ENCODE measurements at regions not wholly inside any gene's neighbourhood (a gene's known extent, or its start where the extent isn't known, plus 50 kb on each side); places are given as distances from the start of the nearest gene placed in this dataset.
"Not testable (repeated sequence)": the region's sequence is repeated elsewhere in the genome, so short reads cannot be mapped to it uniquely, and the experiment has no call there.

GRCh38 chr1:14320518-14320917 lies 278.0 kb upstream of the KAZN start:
- no peak for DNase-seq

- no peak for DNase-seq
Observed at GRCh38 chr1:14320986-14321385, 277.5 kb upstream of the KAZN start.

- no peak for DNase-seq
Observed at GRCh38 chr1:14321422-14321821, 277.1 kb upstream of the KAZN start.

GRCh38 chr1:14323568-14324247 lies 274.8 kb upstream of the KAZN start:
- no peak for DNase-seq

DNA sequence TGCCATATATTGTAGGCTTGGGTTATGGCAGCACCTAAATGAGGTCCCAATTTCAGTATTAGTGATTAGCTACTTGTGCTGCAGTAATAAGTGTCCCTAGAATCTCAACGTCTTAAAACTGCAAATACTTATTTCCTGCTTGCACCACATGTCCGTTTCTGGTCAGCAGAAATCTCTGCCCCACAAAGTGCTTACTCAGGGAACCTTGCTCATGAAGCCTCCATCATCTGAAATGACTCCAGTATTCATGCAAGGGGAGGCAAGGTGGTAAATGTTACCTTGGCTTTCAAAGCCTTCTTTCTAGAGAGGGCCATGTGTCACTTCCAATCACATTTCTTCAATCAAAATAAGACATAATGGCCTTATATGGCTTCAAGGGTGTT lies 274.2 kb upstream of the KAZN start:
- no peak for DNase-seq

DNA sequence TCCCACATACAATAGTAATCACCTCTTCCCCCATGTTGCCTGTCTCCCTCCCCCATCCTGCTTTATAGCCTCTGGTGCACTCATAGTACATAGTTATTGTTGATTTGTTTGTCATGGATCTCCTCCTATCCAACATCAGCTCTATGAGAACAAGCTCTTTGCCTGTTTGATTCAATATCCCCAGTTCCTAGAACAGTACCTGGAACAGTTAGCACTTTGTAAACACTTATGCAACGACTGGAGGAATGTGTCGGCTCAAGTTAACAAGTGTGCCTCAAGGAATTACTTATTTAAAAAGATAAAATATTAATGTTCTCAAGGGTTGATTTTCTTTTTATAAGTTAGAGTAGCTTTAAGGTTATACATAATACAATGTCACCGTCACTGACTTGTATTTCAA lies 271.6 kb upstream of the KAZN start:
- DNase-seq: no peak

GRCh38 chr1:14328685-14329084 lies 269.8 kb upstream of the KAZN start:
- DNase-seq: no peak

DNA sequence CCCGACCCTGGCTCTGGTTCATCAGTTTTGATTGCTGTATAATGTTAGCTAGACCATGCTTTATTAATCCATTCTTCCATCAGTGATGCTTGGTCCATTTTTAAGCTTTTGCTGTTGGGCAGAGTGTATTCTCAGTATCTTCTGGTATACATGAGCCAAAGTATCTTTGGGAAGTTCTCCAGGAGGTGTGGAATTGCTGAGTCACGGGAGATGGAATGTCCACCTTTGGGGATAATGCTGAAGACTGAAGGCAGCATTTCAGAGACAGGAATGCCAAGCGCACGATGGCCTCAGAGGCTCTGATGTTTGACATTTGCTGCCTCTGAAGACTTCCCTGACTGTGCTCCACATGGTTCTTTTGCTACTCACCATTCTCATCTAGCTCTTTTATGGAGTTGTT lies 266.3 kb upstream of the KAZN start:
- DNase-seq: no peak

GRCh38 chr1:14334336-14335176 lies 263.9 kb upstream of the KAZN start:
- DNase-seq: no peak

GRCh38 chr1:14338509-14338908 lies 260.0 kb upstream of the KAZN start:
- no peak for DNase-seq

GRCh38 chr1:14339288-14339687 lies 259.2 kb upstream of the KAZN start:
- DNase-seq: no peak

DNA sequence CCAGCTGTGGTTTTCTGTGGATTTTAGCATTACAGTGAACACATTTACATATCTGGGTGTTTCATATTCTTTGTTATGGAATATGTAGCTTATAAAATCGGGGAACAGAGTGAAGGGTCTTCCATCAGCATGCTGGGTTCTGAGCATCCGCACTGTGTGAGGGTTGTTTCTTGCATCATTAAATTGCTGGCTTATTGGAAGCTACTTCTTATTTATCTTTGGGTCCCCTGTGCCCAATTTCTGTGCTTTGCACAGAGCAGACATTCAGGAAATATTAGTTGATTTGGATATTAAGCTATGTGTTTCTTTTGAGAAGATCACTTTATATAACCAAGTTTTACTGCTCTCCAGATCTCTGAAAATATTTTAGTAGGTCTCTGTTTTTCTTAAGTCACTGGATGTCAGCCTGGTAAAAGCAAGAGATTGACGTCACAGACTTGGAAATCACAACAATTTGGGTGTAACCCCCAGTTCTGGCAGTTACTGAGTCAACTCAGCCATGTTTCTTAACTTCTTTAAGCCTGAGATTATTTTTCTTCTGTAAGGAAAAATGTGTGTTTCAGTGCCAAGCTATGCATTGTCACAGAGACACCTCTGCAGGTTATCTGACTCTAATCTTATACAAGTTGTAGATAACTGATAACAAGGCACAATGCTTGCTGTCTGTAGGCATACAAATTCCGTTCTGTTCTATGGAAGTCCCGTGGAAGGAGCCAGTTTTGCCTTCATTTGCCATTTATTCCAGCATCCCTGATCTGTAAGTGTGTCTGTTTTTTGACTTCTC lies 258.3 kb upstream of the KAZN start:
- DNase-seq: peak; percentile 53

DNA sequence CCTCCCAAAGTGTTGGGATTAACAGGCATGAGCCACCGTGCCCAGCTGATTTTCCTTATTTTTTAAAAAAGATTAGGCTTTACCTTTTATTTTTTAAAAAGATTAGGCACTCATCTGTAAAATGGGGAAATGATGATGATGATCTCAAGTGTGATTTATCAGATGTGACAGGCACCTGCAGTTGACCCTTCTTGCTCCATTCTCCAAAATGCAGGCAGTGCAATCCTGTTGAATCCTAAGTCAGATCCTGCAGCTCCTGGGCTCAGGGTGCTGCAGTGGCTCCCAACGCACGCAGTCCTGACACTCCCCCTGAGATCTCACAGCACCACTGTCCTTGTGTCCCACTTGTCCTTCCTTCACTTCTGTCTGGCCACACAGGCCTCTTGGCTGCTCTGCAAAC lies 257.3 kb upstream of the KAZN start:
- peak; percentile 60 for DNase-seq

DNA sequence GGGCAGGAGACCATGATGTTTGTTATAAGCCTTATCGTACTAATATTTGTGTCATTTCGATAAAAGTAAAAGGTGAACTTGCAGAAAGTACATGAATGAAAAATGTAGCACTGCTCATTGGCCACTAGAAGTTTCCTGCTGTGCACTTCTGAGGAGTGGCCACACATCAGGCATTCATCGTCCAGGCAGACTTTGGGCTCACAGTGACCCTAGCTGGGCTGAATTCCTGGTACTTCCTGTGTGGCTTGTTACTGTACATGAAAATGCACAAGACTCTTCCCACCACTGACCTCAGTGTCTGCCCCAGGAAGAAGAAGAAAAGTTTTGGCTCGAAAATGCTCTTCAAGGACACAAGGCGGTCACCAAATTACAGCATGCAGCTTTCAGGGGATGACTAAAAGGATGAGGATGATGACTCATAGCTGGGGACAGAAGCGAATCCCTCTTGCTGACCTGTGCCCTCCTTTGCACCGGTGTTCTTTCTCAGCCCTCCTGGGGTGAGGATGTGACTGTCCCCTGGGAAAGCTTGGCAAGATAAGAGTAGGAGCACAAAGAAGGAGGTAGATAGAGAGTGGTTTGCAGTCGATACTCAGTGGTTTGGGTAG lies 252.4 kb upstream of the KAZN start:
- no peak for DNase-seq

GRCh38 chr1:14347186-14347585 lies 251.3 kb upstream of the KAZN start:
- no peak for DNase-seq

GRCh38 chr1:14347776-14348175 lies 250.7 kb upstream of the KAZN start:
- DNase-seq: no peak

GRCh38 chr1:14350197-14350596 lies 248.3 kb upstream of the KAZN start:
- DNase-seq: no peak

- DNase-seq: no peak
Observed at GRCh38 chr1:14352897-14353296, 245.6 kb upstream of the KAZN start.

DNA sequence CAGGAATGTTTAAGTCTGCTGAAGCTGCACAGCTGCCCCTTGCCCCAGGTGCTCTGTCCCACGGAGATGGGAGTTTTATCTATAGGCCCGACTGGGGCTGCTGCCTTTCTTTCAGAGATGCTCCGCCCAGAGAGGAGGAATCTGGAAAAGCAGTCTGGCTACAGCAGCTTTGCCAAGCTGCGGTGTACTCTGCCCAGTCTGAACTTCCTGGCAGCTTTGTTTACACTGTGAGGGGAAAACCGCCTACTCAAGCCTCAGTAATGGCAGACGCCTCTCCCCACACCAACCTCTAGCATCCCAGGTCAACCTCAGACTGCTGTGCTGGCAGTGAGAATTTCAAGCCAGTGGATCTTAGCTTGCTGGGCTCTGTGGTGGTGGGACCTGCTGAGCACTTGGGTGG lies 237.5 kb upstream of the KAZN start:
- DNase-seq: not testable (repeated sequence)

DNA sequence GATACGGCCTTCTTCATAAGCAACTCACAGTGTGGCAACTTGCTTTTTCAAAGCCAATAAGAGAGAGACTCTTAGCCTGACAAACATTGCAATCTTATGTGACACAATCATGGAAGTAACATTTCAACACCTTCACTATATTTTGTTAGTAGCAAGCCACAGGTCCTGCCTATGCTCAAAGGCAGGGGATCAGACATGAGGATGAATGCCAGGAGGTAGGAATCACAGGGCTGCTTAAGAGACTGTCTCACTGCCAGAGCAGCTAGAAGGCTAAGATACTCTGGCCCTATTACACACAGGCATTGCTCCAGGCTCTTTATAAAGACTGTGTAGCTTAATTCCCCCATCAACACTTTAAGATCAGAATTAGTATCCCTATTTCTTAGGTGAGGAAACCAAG lies 236.2 kb upstream of the KAZN start:
- DNase-seq: no peak

DNA sequence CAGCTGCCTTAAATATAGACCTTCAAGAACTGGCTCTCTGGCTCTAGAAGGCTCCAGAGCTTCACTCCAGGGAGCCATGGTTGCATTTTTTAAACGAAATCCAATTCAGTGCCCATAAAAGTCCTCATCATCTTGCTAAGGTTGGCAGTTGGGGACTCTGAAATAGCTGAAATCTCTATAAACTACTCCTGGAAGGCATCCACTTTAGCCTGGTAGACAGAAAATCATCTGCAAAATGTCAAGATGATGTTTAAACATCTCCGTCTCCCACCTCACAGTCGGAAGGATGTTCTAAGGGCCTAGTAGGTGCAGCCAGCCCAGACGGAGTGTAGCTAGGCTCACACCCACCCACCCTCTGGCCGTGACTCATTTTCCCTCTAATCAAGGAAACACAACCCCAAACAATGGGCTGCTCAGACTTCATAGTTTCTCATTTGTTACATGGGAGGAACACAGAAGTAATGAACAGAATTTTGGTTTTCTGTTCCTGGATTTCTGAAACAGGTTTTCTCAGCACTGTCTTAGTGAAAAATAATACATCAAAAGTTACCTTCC lies 235.4 kb upstream of the KAZN start:
- no peak for DNase-seq

DNA sequence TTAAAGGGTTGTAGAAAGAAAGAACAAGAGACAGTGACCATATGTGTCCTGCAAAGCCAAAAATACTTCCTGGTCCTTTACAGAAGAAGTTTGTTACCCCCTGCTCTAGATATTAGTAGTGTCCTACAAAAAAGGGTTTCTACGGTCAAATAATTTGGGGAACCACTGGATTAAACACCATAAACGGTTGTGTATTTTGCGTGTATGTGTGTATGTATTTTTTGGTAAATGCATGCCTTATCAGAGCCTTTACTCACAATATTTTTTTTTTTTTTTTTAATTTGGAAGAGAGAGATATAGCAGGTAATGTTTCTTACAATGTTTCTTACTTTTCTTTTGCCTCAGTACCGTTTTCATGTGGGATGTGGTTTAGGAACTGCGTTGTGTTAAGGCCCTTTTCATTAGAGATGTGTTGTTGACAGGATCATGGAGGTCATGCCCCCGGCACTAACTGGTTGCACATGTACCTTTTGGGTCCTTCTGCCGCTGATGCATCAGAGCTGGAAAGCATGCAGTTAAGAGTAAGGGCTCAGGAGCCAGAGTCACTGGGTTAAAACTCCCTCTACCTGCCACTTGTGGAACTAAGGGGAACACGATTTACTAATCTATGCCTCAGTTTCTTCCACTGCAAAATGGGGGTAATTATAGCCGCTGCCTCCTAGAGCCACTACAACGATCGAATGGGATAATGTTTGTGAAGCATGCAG lies 234.6 kb upstream of the KAZN start:
- DNase-seq: no peak

All from eye (tissue), 1 donor.